Bronchial epithelial cell (primary cell): ENCODE measurements at regions not wholly inside any gene's neighbourhood (a gene's known extent, or its start where the extent isn't known, plus 50 kb on each side); places are given as distances from the start of the nearest gene placed in this dataset.

Source experiments
- DNase-seq: peaks from one replicate; pipeline ENCODE4 v3.0.0-alpha.2; 2010; ENCODE audit warnings: low read depth
- FAIRE-seq: peaks from 2 replicates; lab custom pipeline; 2011; peaks lifted over from hg19 to GRCh38; lab: Jason Lieb, UNC
- H3K27me3 ChIP-seq: 2 replicates; pipeline ENCODE4 v1.5.1; 2011; ENCODE audit warnings: low read length; ENCODE audit not compliant: control insufficient read depth, insufficient read depth
- H3K36me3 ChIP-seq: 2 replicates; pipeline ENCODE4 v1.5.1; 2011; ENCODE audit warnings: low read length; ENCODE audit not compliant: control insufficient read depth, insufficient read depth
- H3K4me3 ChIP-seq: 2 replicates; pipeline ENCODE4 v1.5.1; 2011; ENCODE audit warnings: mild to moderate bottlenecking, low read depth, low read length, control low read depth
- CTCF ChIP-seq: IDR thresholded peaks from 2 replicates; pipeline ENCODE4 v1.5.1; 2011; ENCODE audit warnings: mild to moderate bottlenecking, moderate library complexity, low read length, control low read depth, inconsistent platforms; ENCODE audit not compliant: insufficient read depth, severe bottlenecking

- H3K36me3 ChIP-seq = no peaks in the 10 kb centered on the region
- FAIRE-seq = no peak
- TF ChIP-seq CTCF = no peak
- no peaks in the 10 kb centered on the region for H3K27me3 ChIP-seq
- no peak for DNase-seq
- no peak overlapping the region for H3K4me3 ChIP-seq
Measured at GRCh38 chr9:80400624-80401230, 829.0 kb downstream of the TLE4 start.

- DNase-seq = no peak
- Histone ChIP-seq H3K4me3 (no peak overlapping the region), H3K36me3 (no peaks in the 10 kb centered on the region), H3K27me3 (no peaks in the 10 kb centered on the region)
- no peak for TF ChIP-seq CTCF
- no peak for FAIRE-seq
Measured at GRCh38 chr9:80399606-80400005, 827.8 kb downstream of the TLE4 start.

GRCh38 chr9:80387828-80388227, 816.1 kb downstream of the TLE4 start:
- TF ChIP-seq CTCF = no peak
- no peaks in the 10 kb centered on the region for H3K36me3 ChIP-seq
- DNase-seq (no peak), FAIRE-seq (no peak)
- no peaks in the 10 kb centered on the region for H3K27me3 ChIP-seq
- H3K4me3 ChIP-seq = no peak overlapping the region

- FAIRE-seq (no peak), DNase-seq (no peak)
Measured at GRCh38 chr9:80385246-80385645, 813.5 kb downstream of the TLE4 start.

GRCh38 chr9:80383331-80383730, 811.6 kb downstream of the TLE4 start:
- FAIRE-seq = no peak
- H3K27me3 ChIP-seq = no peaks in the 10 kb centered on the region
- TF ChIP-seq CTCF = no peak

More at GRCh38 chr9:80385246-80385645, 813.5 kb downstream of the TLE4 start:
- Histone ChIP-seq H3K36me3 (no peaks in the 10 kb centered on the region), H3K27me3 (no peaks in the 10 kb centered on the region), H3K4me3 (no peak overlapping the region)
- no peak for TF ChIP-seq CTCF

More at GRCh38 chr9:80383331-80383730, 811.6 kb downstream of the TLE4 start:
- no peak overlapping the region for H3K4me3 ChIP-seq
- H3K36me3 ChIP-seq = no peaks in the 10 kb centered on the region
- no peak for DNase-seq
